B cell (primary cell): ENCODE measurements at regions not wholly inside any gene's neighbourhood (a gene's known extent, or its start where the extent isn't known, plus 50 kb on each side); places are given as distances from the start of the nearest gene placed in this dataset.

Source experiments
- ATAC-seq: fragments of 200-7000 bp; cut with Tn5 transposase; one replicate; pipeline ENCODE4 v1.10.0; 2021; ENCODE audit warnings: low read depth, mild to moderate bottlenecking, moderate number of reproducible peaks, moderate library complexity
- CTCF ChIA-PET: fragments of 350-600 bp; sonication (Branson Sonifier 250); formaldehyde crosslinking; loops from one replicate; lab custom pipeline; 2021; ENCODE audit warnings: antibody characterized with exemption, inconsistent platforms; lab: Charles Lee
- POLR2A ChIA-PET: fragments of 350-600 bp; sonication (Branson Sonifier 250); formaldehyde crosslinking; loops from one replicate; lab custom pipeline; 2021; ENCODE audit warnings: antibody characterized with exemption; lab: Charles Lee
- DNase-seq: peaks from one replicate; pipeline ENCODE4 v3.0.0; 2013
- H2AFZ ChIP-seq: 2 replicates; pipeline ENCODE4 v1.6.1; 2012; ENCODE audit warnings: mild to moderate bottlenecking, low read depth, low read length; ENCODE audit not compliant: insufficient read depth, poor library complexity, severe bottlenecking
- H3K27ac ChIP-seq, 2 donors: 1 replicate in 1 of 2; 2 replicates in 1 of 2; pipeline ENCODE4 v1.5.1; 2012 to 2013; ENCODE audit warnings: low read length in 2 of 2, mild to moderate bottlenecking in 2 of 2, moderate library complexity in 1 of 2
- H3K27me3 ChIP-seq, 4 experiments: fragments of 200-600 bp in 1 of 4; sonication (generic) in 1 of 4; replicated peaks in 1 of 4; 1 replicate in 2 of 4; 2 replicates in 2 of 4; pipeline versions ENCODE4 v1.6.1 to v1.7.0; 2013 to 2016; ENCODE audit warnings: low read length in 3 of 4, mild to moderate bottlenecking in 2 of 4, mixed read lengths in 1 of 4, moderate library complexity in 1 of 4; ENCODE audit not compliant: insufficient read depth in 4 of 4, control insufficient read depth in 3 of 4; ENCODE audit errors: control extremely low read depth in 1 of 4
- H3K36me3 ChIP-seq, 2 experiments: replicated peaks in 1 of 2; 1 replicate in 1 of 2; 2 replicates in 1 of 2; pipeline versions ENCODE4 v1.6.1 to v1.7.1; 2013; ENCODE audit warnings: low read length in 1 of 2; ENCODE audit not compliant: insufficient read depth in 2 of 2, control insufficient read depth in 1 of 2; ENCODE audit errors: control extremely low read depth in 1 of 2, extremely low read depth in 1 of 2
- H3K4me1 ChIP-seq, 2 donors: fragments of 200-600 bp in 1 of 2; sonication (generic) in 1 of 2; 1 replicate in 1 of 2; 2 replicates in 1 of 2; pipeline versions ENCODE4 v1.5.1 to v1.6.1; 2013 to 2017; ENCODE audit warnings: low read length in 2 of 2; ENCODE audit not compliant: control insufficient read depth in 2 of 2, insufficient read depth in 2 of 2
- H3K4me2 ChIP-seq: replicated peaks from 2 replicates; pipeline ENCODE3; 2012; ENCODE audit warnings: mild to moderate bottlenecking, low read depth, low read length; ENCODE audit not compliant: poor library complexity, severe bottlenecking
- H3K4me3 ChIP-seq, 5 experiments: fragments of 200-600 bp in 1 of 5; sonication (generic) in 1 of 5; 1 replicate in 3 of 5; 2 replicates in 2 of 5; pipeline versions ENCODE4 v1.5.1 to v1.7.0; 2011 to 2016; ENCODE audit warnings: low read length in 4 of 5, mild to moderate bottlenecking in 4 of 5, low read depth in 2 of 5, control low read depth in 1 of 5, moderate library complexity in 1 of 5; ENCODE audit not compliant: insufficient read depth in 1 of 5; ENCODE audit errors: control extremely low read depth in 1 of 5, extremely low read depth in 1 of 5
- H3K79me2 ChIP-seq: fragments of 200-600 bp; sonication (generic); one replicate; pipeline ENCODE4 v1.6.0; 2016; ENCODE audit warnings: low read length; ENCODE audit not compliant: control insufficient read depth, insufficient read depth
- H3K9ac ChIP-seq: fragments of 200-600 bp; sonication (generic); 2 replicates; pipeline ENCODE4 v1.6.1; 2017; ENCODE audit warnings: mild to moderate bottlenecking, low read length, moderate library complexity
- H3K9me3 ChIP-seq, 3 donors: one replicate each; pipeline versions ENCODE4 v1.6.1 to v1.7.1; 2013; ENCODE audit warnings: low read length in 2 of 3; ENCODE audit not compliant: control insufficient read depth in 2 of 3, insufficient read depth in 1 of 3; ENCODE audit errors: control extremely low read depth in 1 of 3
- H4K20me1 ChIP-seq: 2 replicates; pipeline ENCODE4 v1.6.0; 2012; ENCODE audit warnings: mild to moderate bottlenecking, low read length; ENCODE audit not compliant: insufficient read depth, control insufficient read depth, poor library complexity, severe bottlenecking
- H3K27ac Mint-ChIP-seq: one replicate; pipeline ENCODE4 v1.8.0; 2021; ENCODE audit warnings: mixed read lengths
- H3K27me3 Mint-ChIP-seq: one replicate; pipeline ENCODE4 v1.8.0; 2021; ENCODE audit warnings: mixed read lengths
- H3K4me1 Mint-ChIP-seq: one replicate; pipeline ENCODE4 v1.8.0; 2021; ENCODE audit warnings: mixed read lengths
- H3K4me3 Mint-ChIP-seq: one replicate; pipeline ENCODE4 v1.8.0; 2021; ENCODE audit warnings: mixed read lengths
- H3K9me3 Mint-ChIP-seq: one replicate; pipeline ENCODE4 v1.8.0; 2022; ENCODE audit warnings: mixed read lengths; ENCODE audit not compliant: insufficient read depth
- EZH2 ChIP-seq: IDR thresholded peaks from 2 replicates; pipeline ENCODE4 v1.6.1; 2012; ENCODE audit warnings: borderline replicate concordance, low read depth, mild to moderate bottlenecking, moderate library complexity, low read length; ENCODE audit not compliant: insufficient read depth, poor library complexity, severe bottlenecking
- WGBS: methylation state at CpG from one replicate; pipeline ENCODE4 v1.1.5; 2013; ENCODE audit warnings: missing lambda C conversion rate; ENCODE audit not compliant: insufficient coverage; 5-methylcytosine and 5-hydroxymethylcytosine counted together
- intact Hi-C: fragments of 100-400 bp; cut with micrococcal nuclease; formaldehyde crosslinking; loops from one replicate; pipeline ENCODE4 v1.10.0; 2022
- TF ChIP-seq, protein P1 (sequence below): fragments of 200-600 bp; IDR thresholded peaks from one replicate; pipeline ENCODE4 v1.8.0; 2022; ENCODE audit warnings: antibody characterized with exemption, mild to moderate bottlenecking

DNA sequence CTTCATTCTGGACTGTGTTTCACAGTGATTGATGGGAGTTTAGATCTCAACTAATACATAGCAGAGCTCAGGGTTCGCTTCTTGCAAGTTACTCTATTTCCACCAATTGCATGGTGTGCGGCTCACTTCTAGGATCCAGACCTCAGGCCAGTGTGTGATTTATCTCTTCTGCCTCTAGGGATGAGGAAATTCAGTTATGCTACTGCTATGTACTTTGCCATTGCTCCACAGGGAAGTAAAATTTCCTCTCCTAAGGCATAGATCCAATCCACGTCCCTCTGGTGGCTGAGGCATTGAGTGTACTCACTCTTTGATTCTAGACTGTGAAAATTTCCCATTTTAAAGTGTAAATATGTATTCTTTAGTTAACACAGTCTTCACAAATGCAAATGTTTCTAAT is 214.1 kb downstream of the HS3ST3B1 start:
- ATAC-seq (no peak), DNase-seq (no peak)
- Mint-ChIP-seq H3K9me3 (no peaks in the 10 kb centered on the region), H3K4me3 (no peak overlapping the region), H3K27me3 (peaks cover 7% of the 10 kb centered on the region), H3K4me1 (no peaks in the 10 kb centered on the region), H3K27ac (no peak overlapping the region)
- Histone ChIP-seq H3K27me3 (no peaks in the 10 kb centered on the region), H3K9me3 (no peaks in the 10 kb centered on the region), H3K4me2 (no peak overlapping the region), H3K27ac (no peak overlapping the region), H3K4me1 (no peaks in the 10 kb centered on the region), H3K4me3 (no peak overlapping the region), H4K20me1 (no peaks in the 10 kb centered on the region), H3K79me2 (no peaks in the 10 kb centered on the region), H3K36me3 (no peaks in the 10 kb centered on the region), H2AFZ (no peak overlapping the region), H3K9ac (no peak overlapping the region)
- POLR2A ChIA-PET: no interaction called here
- WGBS: no CpG with 5 or more reads among the region's 3 CpGs
- intact Hi-C loops: no loop called here
- no peak for TF ChIP-seq EZH2
- TF ChIP-seq, protein P1, sequence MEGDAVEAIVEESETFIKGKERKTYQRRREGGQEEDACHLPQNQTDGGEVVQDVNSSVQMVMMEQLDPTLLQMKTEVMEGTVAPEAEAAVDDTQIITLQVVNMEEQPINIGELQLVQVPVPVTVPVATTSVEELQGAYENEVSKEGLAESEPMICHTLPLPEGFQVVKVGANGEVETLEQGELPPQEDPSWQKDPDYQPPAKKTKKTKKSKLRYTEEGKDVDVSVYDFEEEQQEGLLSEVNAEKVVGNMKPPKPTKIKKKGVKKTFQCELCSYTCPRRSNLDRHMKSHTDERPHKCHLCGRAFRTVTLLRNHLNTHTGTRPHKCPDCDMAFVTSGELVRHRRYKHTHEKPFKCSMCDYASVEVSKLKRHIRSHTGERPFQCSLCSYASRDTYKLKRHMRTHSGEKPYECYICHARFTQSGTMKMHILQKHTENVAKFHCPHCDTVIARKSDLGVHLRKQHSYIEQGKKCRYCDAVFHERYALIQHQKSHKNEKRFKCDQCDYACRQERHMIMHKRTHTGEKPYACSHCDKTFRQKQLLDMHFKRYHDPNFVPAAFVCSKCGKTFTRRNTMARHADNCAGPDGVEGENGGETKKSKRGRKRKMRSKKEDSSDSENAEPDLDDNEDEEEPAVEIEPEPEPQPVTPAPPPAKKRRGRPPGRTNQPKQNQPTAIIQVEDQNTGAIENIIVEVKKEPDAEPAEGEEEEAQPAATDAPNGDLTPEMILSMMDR: no peak
- CTCF ChIA-PET: no interaction called here

DNA sequence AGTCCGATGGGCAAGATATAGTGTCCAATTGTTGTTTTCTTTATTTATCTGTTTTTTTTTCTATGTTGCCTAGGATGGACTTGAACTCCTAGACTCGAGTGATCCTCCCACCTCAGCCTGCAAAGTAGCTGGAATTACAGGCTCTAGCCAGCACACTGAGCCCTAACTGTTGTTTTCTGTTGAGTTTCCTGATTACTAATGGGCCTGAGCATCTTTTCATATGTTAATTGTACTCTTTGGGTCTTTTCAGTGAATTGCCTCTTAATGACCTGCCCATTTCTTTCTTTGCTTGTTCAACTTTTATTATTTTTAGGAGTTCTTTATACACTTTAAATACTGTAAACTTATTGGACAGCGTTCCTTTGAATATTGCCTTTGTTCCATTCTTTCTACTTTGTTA is 213.0 kb downstream of the HS3ST3B1 start:
- Histone ChIP-seq H3K36me3 (no peaks in the 10 kb centered on the region), H3K4me2 (no peak overlapping the region), H3K27ac (no peak overlapping the region), H2AFZ (no peak overlapping the region), H3K27me3 (no peaks in the 10 kb centered on the region), H3K9ac (no peak overlapping the region), H4K20me1 (no peaks in the 10 kb centered on the region), H3K4me1 (no peaks in the 10 kb centered on the region), H3K9me3 (no peaks in the 10 kb centered on the region), H3K79me2 (no peaks in the 10 kb centered on the region), H3K4me3 (no peak overlapping the region)
- Mint-ChIP-seq H3K27ac (no peak overlapping the region), H3K4me3 (no peak overlapping the region), H3K9me3 (no peaks in the 10 kb centered on the region), H3K27me3 (peaks cover 2% of the 10 kb centered on the region), H3K4me1 (no peaks in the 10 kb centered on the region)
- DNase-seq: no peak
- no CpG with 5 or more reads among the region's 3 CpGs for WGBS
- ATAC-seq: no peak
- intact Hi-C loops: no loop called here
- ChIA-PET CTCF (no interaction called here), POLR2A (no interaction called here)
- TF ChIP-seq, protein P1: no peak
- no peak for TF ChIP-seq EZH2
